ENCODE measurements at regions not wholly inside any gene's neighbourhood (a gene's known extent, or its start where the extent isn't known, plus 50 kb on each side); places are given as distances from the start of the nearest gene placed in this dataset.
"Not testable (repeated sequence)": the region's sequence is repeated elsewhere in the genome, so short reads cannot be mapped to it uniquely, and the experiment has no call there.

GRCh38 chr18:25544546-25545287, 192.8 kb upstream of the ZNF521 start:
- WGBS (ENCODE audit: insufficient coverage, insufficient read length): no CpG with 5 or more reads among the region's 2 CpGs
- no peak overlapping the region for H3K27ac ChIP-seq (ENCODE audit: low read length)
- no peak for DNase-seq (ENCODE audit: low read depth, low spot score)

GRCh38 chr18:25538175-25538922, 186.4 kb upstream of the ZNF521 start:
- WGBS (ENCODE audit: insufficient coverage, insufficient read length): no CpG with 5 or more reads among the region's 7 CpGs

More at GRCh38 chr18:25544546-25545287, 192.8 kb upstream of the ZNF521 start:
- H3K27me3 ChIP-seq (ENCODE audit: control insufficient read depth, insufficient read depth, low read length): no peaks in the 10 kb centered on the region
- no peaks in the 10 kb centered on the region for H3K9me3 ChIP-seq (ENCODE audit: control insufficient read depth, insufficient read depth, low read length)
- no peaks in the 10 kb centered on the region for H3K4me1 ChIP-seq (ENCODE audit: control insufficient read depth, insufficient read depth, low read length)
- H3K4me3 ChIP-seq (ENCODE audit: low read length): no peak overlapping the region
- no peaks in the 10 kb centered on the region for H3K36me3 ChIP-seq (ENCODE audit: control insufficient read depth, insufficient read depth, low read length)

GRCh38 chr18:25535495-25535894, 183.5 kb upstream of the ZNF521 start:
- Histone ChIP-seq H3K27ac (ENCODE audit: low read length) (no peak overlapping the region), H3K9me3 (ENCODE audit: control insufficient read depth, insufficient read depth, low read length) (no peaks in the 10 kb centered on the region), H3K27me3 (ENCODE audit: control insufficient read depth, insufficient read depth, low read length) (no peaks in the 10 kb centered on the region), H3K36me3 (ENCODE audit: control insufficient read depth, insufficient read depth, low read length) (no peaks in the 10 kb centered on the region), H3K4me1 (ENCODE audit: control insufficient read depth, insufficient read depth, low read length) (no peaks in the 10 kb centered on the region), H3K4me3 (ENCODE audit: low read length) (no peak overlapping the region)
- DNase-seq (ENCODE audit: low read depth, low spot score): no peak
- no CpG with 5 or more reads among the region's 1 CpG for WGBS (ENCODE audit: insufficient coverage, insufficient read length)

More at GRCh38 chr18:25538175-25538922, 186.4 kb upstream of the ZNF521 start:
- no peak overlapping the region for H3K4me3 ChIP-seq (ENCODE audit: low read length)
- no peaks in the 10 kb centered on the region for H3K9me3 ChIP-seq (ENCODE audit: control insufficient read depth, insufficient read depth, low read length)
- H3K36me3 ChIP-seq (ENCODE audit: control insufficient read depth, insufficient read depth, low read length): no peaks in the 10 kb centered on the region
- H3K27me3 ChIP-seq (ENCODE audit: control insufficient read depth, insufficient read depth, low read length): no peaks in the 10 kb centered on the region
- no peak for DNase-seq (ENCODE audit: low read depth, low spot score)
- H3K27ac ChIP-seq (ENCODE audit: low read length): no peak overlapping the region
- H3K4me1 ChIP-seq (ENCODE audit: control insufficient read depth, insufficient read depth, low read length): no peaks in the 10 kb centered on the region

GRCh38 chr18:25534401-25534800, 182.4 kb upstream of the ZNF521 start:
- Histone ChIP-seq H3K4me1 (ENCODE audit: control insufficient read depth, insufficient read depth, low read length) (no peaks in the 10 kb centered on the region), H3K9me3 (ENCODE audit: control insufficient read depth, insufficient read depth, low read length) (no peaks in the 10 kb centered on the region), H3K27me3 (ENCODE audit: control insufficient read depth, insufficient read depth, low read length) (no peaks in the 10 kb centered on the region), H3K36me3 (ENCODE audit: control insufficient read depth, insufficient read depth, low read length) (no peaks in the 10 kb centered on the region), H3K4me3 (ENCODE audit: low read length) (no peak overlapping the region), H3K27ac (ENCODE audit: low read length) (no peak overlapping the region)
- no peak for DNase-seq (ENCODE audit: low read depth, low spot score)
- no CpG with 5 or more reads among the region's 1 CpG for WGBS (ENCODE audit: insufficient coverage, insufficient read length)

- WGBS (ENCODE audit: insufficient coverage, insufficient read length): no CpG with 5 or more reads among the region's 4 CpGs
- H3K4me3 ChIP-seq (ENCODE audit: low read length): no peak overlapping the region
- H3K4me1 ChIP-seq (ENCODE audit: control insufficient read depth, insufficient read depth, low read length): no peaks in the 10 kb centered on the region
- no peak for DNase-seq (ENCODE audit: low read depth, low spot score)
- H3K9me3 ChIP-seq (ENCODE audit: control insufficient read depth, insufficient read depth, low read length): no peaks in the 10 kb centered on the region
- no peaks in the 10 kb centered on the region for H3K36me3 ChIP-seq (ENCODE audit: control insufficient read depth, insufficient read depth, low read length)
- H3K27me3 ChIP-seq (ENCODE audit: control insufficient read depth, insufficient read depth, low read length): no peaks in the 10 kb centered on the region
- H3K27ac ChIP-seq (ENCODE audit: low read length): no peak overlapping the region
Observed at GRCh38 chr18:25533218-25533617, 181.3 kb upstream of the ZNF521 start.

GRCh38 chr18:25531207-25531606, 179.2 kb upstream of the ZNF521 start:
- no CpG with 5 or more reads among the region's 3 CpGs for WGBS (ENCODE audit: insufficient coverage, insufficient read length)
- H3K27ac ChIP-seq (ENCODE audit: low read length): no peak overlapping the region
- no peaks in the 10 kb centered on the region for H3K27me3 ChIP-seq (ENCODE audit: control insufficient read depth, insufficient read depth, low read length)
- no peaks in the 10 kb centered on the region for H3K9me3 ChIP-seq (ENCODE audit: control insufficient read depth, insufficient read depth, low read length)
- no peaks in the 10 kb centered on the region for H3K36me3 ChIP-seq (ENCODE audit: control insufficient read depth, insufficient read depth, low read length)
- H3K4me3 ChIP-seq (ENCODE audit: low read length): no peak overlapping the region
- no peak for DNase-seq (ENCODE audit: low read depth, low spot score)
- H3K4me1 ChIP-seq (ENCODE audit: control insufficient read depth, insufficient read depth, low read length): no peaks in the 10 kb centered on the region

GRCh38 chr18:25525789-25526188, 173.8 kb upstream of the ZNF521 start:
- not testable (repeated sequence) for H3K27ac ChIP-seq (ENCODE audit: low read length); H3K27me3 ChIP-seq (ENCODE audit: control insufficient read depth, insufficient read depth, low read length); H3K9me3 ChIP-seq (ENCODE audit: control insufficient read depth, insufficient read depth, low read length); DNase-seq (ENCODE audit: low read depth, low spot score); H3K36me3 ChIP-seq (ENCODE audit: control insufficient read depth, insufficient read depth, low read length); H3K4me1 ChIP-seq (ENCODE audit: control insufficient read depth, insufficient read depth, low read length); H3K4me3 ChIP-seq (ENCODE audit: low read length)
- no CpG with 5 or more reads among the region's 1 CpG for WGBS (ENCODE audit: insufficient coverage, insufficient read length)

- Histone ChIP-seq H3K27ac (ENCODE audit: low read length) (no peak overlapping the region), H3K4me3 (ENCODE audit: low read length) (no peak overlapping the region), H3K27me3 (ENCODE audit: control insufficient read depth, insufficient read depth, low read length) (no peaks in the 10 kb centered on the region), H3K36me3 (ENCODE audit: control insufficient read depth, insufficient read depth, low read length) (no peaks in the 10 kb centered on the region), H3K4me1 (ENCODE audit: control insufficient read depth, insufficient read depth, low read length) (no peaks in the 10 kb centered on the region), H3K9me3 (ENCODE audit: control insufficient read depth, insufficient read depth, low read length) (no peaks in the 10 kb centered on the region)
- no CpG with 5 or more reads among the region's 3 CpGs for WGBS (ENCODE audit: insufficient coverage, insufficient read length)
- DNase-seq (ENCODE audit: low read depth, low spot score): no peak
Observed at GRCh38 chr18:25518716-25519053, 166.7 kb upstream of the ZNF521 start.

- no peaks in the 10 kb centered on the region for H3K4me1 ChIP-seq (ENCODE audit: control insufficient read depth, insufficient read depth, low read length)
- no CpG with 5 or more reads among the region's 6 CpGs for WGBS (ENCODE audit: insufficient coverage, insufficient read length)
- no peak overlapping the region for H3K27ac ChIP-seq (ENCODE audit: low read length)
- no peak overlapping the region for H3K4me3 ChIP-seq (ENCODE audit: low read length)
- no peak for DNase-seq (ENCODE audit: low read depth, low spot score)
- H3K9me3 ChIP-seq (ENCODE audit: control insufficient read depth, insufficient read depth, low read length): no peaks in the 10 kb centered on the region
- H3K27me3 ChIP-seq (ENCODE audit: control insufficient read depth, insufficient read depth, low read length): no peaks in the 10 kb centered on the region
- no peaks in the 10 kb centered on the region for H3K36me3 ChIP-seq (ENCODE audit: control insufficient read depth, insufficient read depth, low read length)
Observed at GRCh38 chr18:25517881-25518715, 166.1 kb upstream of the ZNF521 start.

GRCh38 chr18:25516747-25517498, 165.0 kb upstream of the ZNF521 start:
- Histone ChIP-seq H3K27ac (ENCODE audit: low read length) (no peak overlapping the region), H3K36me3 (ENCODE audit: control insufficient read depth, insufficient read depth, low read length) (no peaks in the 10 kb centered on the region), H3K4me3 (ENCODE audit: low read length) (no peak overlapping the region), H3K27me3 (ENCODE audit: control insufficient read depth, insufficient read depth, low read length) (no peaks in the 10 kb centered on the region), H3K9me3 (ENCODE audit: control insufficient read depth, insufficient read depth, low read length) (no peaks in the 10 kb centered on the region), H3K4me1 (ENCODE audit: control insufficient read depth, insufficient read depth, low read length) (no peaks in the 10 kb centered on the region)
- no peak for DNase-seq (ENCODE audit: low read depth, low spot score)
- 100% methylated on average over 1 of the region's 7 CpGs for WGBS (ENCODE audit: insufficient coverage, insufficient read length)

All from iPS DF 6.9 (cell line).